A673 (cell line): ENCODE measurements at regions not wholly inside any gene's neighbourhood (a gene's known extent, or its start where the extent isn't known, plus 50 kb on each side); places are given as distances from the start of the nearest gene placed in this dataset.

Experiments used
- BruUV-seq: library from RNA; stranded (reverse); fragments of 400-500 nt; replicated peaks from 2 replicates; lab custom pipeline; 2021; lab: Mats Ljungman, UMichigan
- CTCF ChIA-PET: fragments of 300-600 bp; sonication (Branson Sonifier 250); formaldehyde crosslinking; loops from one replicate; lab custom pipeline; 2022; ENCODE audit warnings: antibody characterized with exemption; lab: Charles Lee
- POLR2A ChIA-PET: fragments of 300-600 bp; sonication (Branson Sonifier 250); formaldehyde crosslinking; loops from one replicate; lab custom pipeline; 2022; ENCODE audit warnings: antibody characterized with exemption; ENCODE audit not compliant: low non-redundant PET; lab: Charles Lee
- DNase-seq: peaks from one replicate; pipeline ENCODE4 v3.0.0-alpha.2; 2015; ENCODE audit warnings: low spot score
- H3K27ac ChIP-seq: fragments of 200-600 bp; sonication (generic); 2 replicates; pipeline ENCODE4 v1.5.1; 2016; ENCODE audit warnings: mixed run types, low read depth, mild to moderate bottlenecking, mixed read lengths, antibody characterized with exemption, low read length; ENCODE audit not compliant: poor library complexity, severe bottlenecking
- H3K27me3 ChIP-seq: fragments of 200-600 bp; sonication (generic); replicated peaks from 2 replicates; pipeline ENCODE4 v1.6.1; 2017; ENCODE audit warnings: mixed run types, low read depth, mild to moderate bottlenecking, mixed read lengths, antibody characterized with exemption, low read length; ENCODE audit not compliant: insufficient read depth, poor library complexity
- H3K36me3 ChIP-seq: fragments of 200-600 bp; sonication (generic); 2 replicates; pipeline ENCODE4 v1.6.1; 2016; ENCODE audit warnings: mixed run types, mild to moderate bottlenecking, mixed read lengths, antibody characterized with exemption, low read length; ENCODE audit not compliant: insufficient read depth, poor library complexity, severe bottlenecking
- H3K4me1 ChIP-seq: fragments of 200-600 bp; sonication (generic); 2 replicates; pipeline ENCODE4 v1.6.1; 2017; ENCODE audit warnings: mixed run types, mild to moderate bottlenecking, mixed read lengths, antibody characterized with exemption, low read length; ENCODE audit not compliant: insufficient read depth, poor library complexity, severe bottlenecking
- H3K4me3 ChIP-seq: fragments of 200-600 bp; sonication (generic); 2 replicates; pipeline ENCODE4 v1.5.1; 2016; ENCODE audit warnings: low read depth, mixed run types, mild to moderate bottlenecking, mixed read lengths, low read length; ENCODE audit not compliant: poor library complexity, severe bottlenecking
- H3K9me3 ChIP-seq: fragments of 200-600 bp; sonication (generic); 2 replicates; pipeline ENCODE4 v1.6.1; 2016; ENCODE audit warnings: mixed run types, low read depth, mild to moderate bottlenecking, mixed read lengths, antibody characterized with exemption, low read length; ENCODE audit not compliant: poor library complexity, severe bottlenecking
- CTCF ChIP-seq: fragments of 300-800, 200-600 bp; sonication (generic); conservative IDR thresholded peaks from 2 replicates; pipeline ENCODE4 v1.5.1; 2017; ENCODE audit warnings: low read depth, mild to moderate bottlenecking, antibody characterized with exemption, low read length, moderate library complexity, mixed read lengths
- EZH2 ChIP-seq: fragments of 200-600 bp; sonication (generic); IDR thresholded peaks from 2 replicates; pipeline ENCODE4 v1.6.1; 2017; ENCODE audit warnings: borderline replicate concordance, low read depth, mild to moderate bottlenecking, mixed read lengths, antibody characterized with exemption, low read length; ENCODE audit not compliant: poor library complexity, severe bottlenecking
- intact Hi-C: fragments of 100-400 bp; cut with micrococcal nuclease; formaldehyde crosslinking; loops from one replicate; pipeline ENCODE4 v1.10.0; 2022; ENCODE audit not compliant: unreplicated experiment

- intact Hi-C loops, result no loop called here
- CTCF ChIA-PET, result no interaction called here
- no peaks in the 10 kb centered on the region for H3K9me3 ChIP-seq
Measured at GRCh38 chr2:12320991-12321641, 395.6 kb upstream of the TRIB2 start.

DNA sequence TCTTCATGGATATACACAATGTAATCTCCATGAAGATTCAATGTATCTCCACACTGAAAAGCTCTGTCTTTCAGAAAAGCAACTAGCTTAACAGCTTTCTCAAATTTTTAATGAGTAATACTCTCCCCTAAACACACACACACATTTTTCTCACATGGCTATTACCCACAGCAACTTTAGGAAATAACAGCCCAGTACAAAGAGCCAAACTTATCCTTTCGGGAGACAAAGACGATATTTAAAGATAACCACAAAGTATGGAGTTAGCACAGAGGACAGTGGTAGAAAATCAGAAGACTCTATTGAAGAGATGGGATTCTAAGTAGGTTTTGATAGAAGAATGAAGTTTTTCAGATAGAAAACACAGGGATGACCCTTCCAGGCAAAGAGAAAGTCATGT is 394.9 kb upstream of the TRIB2 start:
- CTCF ChIA-PET, result no interaction called here

More at GRCh38 chr2:12320991-12321641, 395.6 kb upstream of the TRIB2 start:
- DNase-seq, result peak; percentile 16
- BruUV-seq, result no TSS peak
- H3K4me3 ChIP-seq, result no peak overlapping the region
- peaks cover 13% of the 10 kb centered on the region for H3K4me1 ChIP-seq
- no peak overlapping the region for H3K27ac ChIP-seq
- POLR2A ChIA-PET, result no interaction called here
- TF ChIP-seq CTCF, result no peak
- no peak for TF ChIP-seq EZH2
- no peaks in the 10 kb centered on the region for H3K27me3 ChIP-seq
- H3K36me3 ChIP-seq, result no peaks in the 10 kb centered on the region

DNA sequence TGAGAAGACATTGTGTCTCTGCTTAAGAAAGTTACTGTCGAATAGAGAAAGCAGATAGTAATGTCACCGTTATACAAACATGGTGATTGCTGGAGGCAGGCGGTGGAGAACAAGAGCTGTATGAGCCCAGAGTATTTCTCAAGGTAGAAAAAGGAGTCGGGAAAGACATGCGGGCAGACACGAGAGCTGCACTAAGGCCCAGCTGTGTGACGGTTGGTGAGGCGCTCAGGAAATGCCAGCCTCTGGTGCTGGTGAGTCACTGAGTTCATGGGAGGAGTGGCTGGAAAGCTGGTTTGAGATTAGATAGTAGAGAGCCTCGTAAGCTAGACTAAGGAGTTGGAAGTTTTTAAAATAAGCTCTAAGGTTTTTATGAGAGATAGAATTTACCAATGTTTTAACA is 390.9 kb upstream of the TRIB2 start:
- BruUV-seq, result no TSS peak
- DNase-seq, result peak; percentile 74

More for the DNA sequence above, 394.9 kb upstream of the TRIB2 start:
- POLR2A ChIA-PET, result no interaction called here
- Histone ChIP-seq H3K4me1 (peaks cover 13% of the 10 kb centered on the region), H3K27me3 (no peaks in the 10 kb centered on the region), H3K27ac (no peak overlapping the region), H3K4me3 (no peak overlapping the region), H3K36me3 (no peaks in the 10 kb centered on the region), H3K9me3 (no peaks in the 10 kb centered on the region)
- no TSS peak for BruUV-seq
- intact Hi-C loops, result no loop called here
- no peak for TF ChIP-seq EZH2
- no peak for TF ChIP-seq CTCF
- no peak for DNase-seq

More for the DNA sequence above, 390.9 kb upstream of the TRIB2 start:
- H3K36me3 ChIP-seq, result no peaks in the 10 kb centered on the region
- no peak overlapping the region for H3K4me3 ChIP-seq
- H3K27ac ChIP-seq, result no peak overlapping the region
- no peak for TF ChIP-seq CTCF
- TF ChIP-seq EZH2, result no peak
- H3K27me3 ChIP-seq, result no peaks in the 10 kb centered on the region
- no peaks in the 10 kb centered on the region for H3K4me1 ChIP-seq
- POLR2A ChIA-PET, result no interaction called here
- CTCF ChIA-PET, result no interaction called here
- intact Hi-C loops, result no loop called here
- H3K9me3 ChIP-seq, result no peaks in the 10 kb centered on the region
